ENCODE measurements at regions not wholly inside any gene's neighbourhood (a gene's known extent, or its start where the extent isn't known, plus 50 kb on each side); places are given as distances from the start of the nearest gene placed in this dataset.

GRCh38 chr9:28124917-28125316 is 551.6 kb upstream of the C9orf72 start:
- Histone ChIP-seq H3K4me2 (no peak overlapping the region), H3K79me2 (ENCODE audit: low read depth) (no peaks in the 10 kb centered on the region), H3F3A (ENCODE audit: low read depth) (peaks cover 7% of the 10 kb centered on the region), H3K9me3 (ENCODE audit: low read depth) (no peaks in the 10 kb centered on the region), H3K27me3 (no peaks in the 10 kb centered on the region), H3K4me3 (no peak overlapping the region), H4K20me1 (ENCODE audit: low read depth) (no peaks in the 10 kb centered on the region), H3K9ac (no peak overlapping the region), H3K4me1 (peaks cover 19% of the 10 kb centered on the region), H3K27ac (no peak overlapping the region), H3K36me3 (no peaks in the 10 kb centered on the region), H2AFZ (replicated peaks) (no peak overlapping the region)
- no peaks in the 10 kb centered on the region for H3K9me3 Mint-ChIP-seq
- TF ChIP-seq CTCF (IDR thresholded peaks at IDR 0.05) (no peak), EZH2phosphoT487 (IDR thresholded peaks at IDR 0.05) (no peak)
- DNase-seq (ENCODE audit: low spot score) = no peak
- H3K27me3 Mint-ChIP-seq (ENCODE audit: insufficient read depth, low read depth) = no peaks in the 10 kb centered on the region
- H3K36me3 Mint-ChIP-seq = no peaks in the 10 kb centered on the region
- H3K4me1 Mint-ChIP-seq = peaks cover 14% of the 10 kb centered on the region
- H3K4me3 Mint-ChIP-seq = no peak overlapping the region
- H3K27ac Mint-ChIP-seq = no peak overlapping the region

- no peaks in the 10 kb centered on the region for H3K27me3 Mint-ChIP-seq (ENCODE audit: insufficient read depth, low read depth)
- Histone ChIP-seq H3F3A (ENCODE audit: low read depth) (no peaks in the 10 kb centered on the region), H2AFZ (replicated peaks) (no peak overlapping the region), H3K27ac (no peak overlapping the region), H3K4me2 (no peak overlapping the region), H4K20me1 (ENCODE audit: low read depth) (no peaks in the 10 kb centered on the region), H3K9ac (no peak overlapping the region), H3K4me3 (no peak overlapping the region), H3K9me3 (ENCODE audit: low read depth) (no peaks in the 10 kb centered on the region), H3K4me1 (no peaks in the 10 kb centered on the region), H3K79me2 (ENCODE audit: low read depth) (no peaks in the 10 kb centered on the region), H3K36me3 (no peaks in the 10 kb centered on the region), H3K27me3 (no peaks in the 10 kb centered on the region)
- no peak for DNase-seq (ENCODE audit: low spot score)
- H3K36me3 Mint-ChIP-seq = no peaks in the 10 kb centered on the region
- no peak overlapping the region for H3K27ac Mint-ChIP-seq
- H3K4me1 Mint-ChIP-seq = no peaks in the 10 kb centered on the region
- H3K4me3 Mint-ChIP-seq = no peak overlapping the region
- H3K9me3 Mint-ChIP-seq = no peaks in the 10 kb centered on the region
- no peak for TF ChIP-seq EZH2phosphoT487 (IDR thresholded peaks at IDR 0.05)
- no peak for TF ChIP-seq CTCF (IDR thresholded peaks at IDR 0.05)
- TF ChIP-seq EZH2 (IDR thresholded peaks at IDR 0.05) = no peak
These were observed 553.8 kb upstream of the C9orf72 start for GRCh38 chr9:28127101-28127500.

GRCh38 chr9:28134446-28134976 is 561.2 kb upstream of the C9orf72 start:
- H3K4me2 ChIP-seq = no peak overlapping the region
- H3K9me3 ChIP-seq (ENCODE audit: low read depth) = no peaks in the 10 kb centered on the region
- peaks cover 18% of the 10 kb centered on the region for H3K4me1 ChIP-seq
- H3K9ac ChIP-seq = no peak overlapping the region
- no peak for TF ChIP-seq EZH2 (IDR thresholded peaks at IDR 0.05)
- no peak for TF ChIP-seq CTCF (IDR thresholded peaks at IDR 0.05)
- no peak for TF ChIP-seq EZH2phosphoT487 (IDR thresholded peaks at IDR 0.05)
- no peaks in the 10 kb centered on the region for H3K36me3 ChIP-seq
- H3K79me2 ChIP-seq (ENCODE audit: low read depth) = no peaks in the 10 kb centered on the region
- no peaks in the 10 kb centered on the region for H3K27me3 ChIP-seq
- no peak for DNase-seq (ENCODE audit: low spot score)
- H3K27me3 Mint-ChIP-seq (ENCODE audit: insufficient read depth, low read depth) = no peaks in the 10 kb centered on the region
- H3K4me1 Mint-ChIP-seq = peaks cover 6% of the 10 kb centered on the region
- no peaks in the 10 kb centered on the region for H3K36me3 Mint-ChIP-seq
- no peak overlapping the region for H3K27ac Mint-ChIP-seq
- H2AFZ ChIP-seq (replicated peaks) = peak overlapping the region; percentile 20
- no peaks in the 10 kb centered on the region for H3F3A ChIP-seq (ENCODE audit: low read depth)
- no peaks in the 10 kb centered on the region for H3K9me3 Mint-ChIP-seq
- H3K4me3 Mint-ChIP-seq = no peak overlapping the region
- H3K27ac ChIP-seq = no peak overlapping the region
- H3K4me3 ChIP-seq = no peak overlapping the region
- H4K20me1 ChIP-seq (ENCODE audit: low read depth) = no peaks in the 10 kb centered on the region

All from neural progenitor cell (in vitro differentiated cells).